ENCODE measurements at regions not wholly inside any gene's neighbourhood (a gene's known extent, or its start where the extent isn't known, plus 50 kb on each side); places are given as distances from the start of the nearest gene placed in this dataset.

- TF ChIP-seq NR2F6 (IDR thresholded peaks at IDR 0.05) (no peak), NR2F6 (CRISPR knock-in tag; IDR thresholded peaks at IDR 0.05) (peak; percentile 45; the same call in 1 of the 2 replicates), ZFP41 (CRISPR knock-in tag; IDR thresholded peaks at IDR 0.05; ENCODE audit: borderline replicate concordance) (no peak), SCMH1 (CRISPR knock-in tag; IDR thresholded peaks at IDR 0.05; ENCODE audit: borderline replicate concordance) (no peak), ZNF614 (CRISPR knock-in tag; IDR thresholded peaks at IDR 0.05; ENCODE audit: borderline replicate concordance) (peak; percentile 83), PCBP2 (optimal IDR thresholded peaks at IDR 0.05; ENCODE audit: low read depth, low read length, poor library complexity, severe bottlenecking) (no peak), ZNF737 (CRISPR knock-in tag; IDR thresholded peaks at IDR 0.05; ENCODE audit: borderline replicate concordance) (no peak), MED1 (CRISPR knock-in tag; IDR thresholded peaks at IDR 0.05) (peak; percentile 49; the same call in 1 of the 2 replicates), ATF7 (IDR thresholded peaks at IDR 0.05) (peak; percentile 76; the same call in 1 of the 2 replicates), ATF7 (CRISPR knock-in tag; IDR thresholded peaks at IDR 0.05) (peak; percentile 92), UBTF (CRISPR knock-in tag; IDR thresholded peaks at IDR 0.05) (peak; percentile 32; the same call in 1 of the 2 replicates), HIC2 (CRISPR knock-in tag; IDR thresholded peaks at IDR 0.05; ENCODE audit: low read depth) (no peak), ZNF609 (CRISPR knock-in tag; IDR thresholded peaks at IDR 0.05; ENCODE audit: borderline replicate concordance) (peak; percentile 61; the same call in 1 of the 2 replicates), PRMT3 (CRISPR knock-in tag; IDR thresholded peaks at IDR 0.05; ENCODE audit: borderline replicate concordance, low read depth) (no peak), FOXA3 (CRISPR knock-in tag; IDR thresholded peaks at IDR 0.05) (peak; percentile 84), ZNF34 (CRISPR knock-in tag; IDR thresholded peaks at IDR 0.05; ENCODE audit: borderline replicate concordance) (0 out of 2 replicates have a peak, but pooled peaks have one; percentile 32), FOXK1 (CRISPR knock-in tag; IDR thresholded peaks at IDR 0.05; ENCODE audit: borderline replicate concordance, low read depth) (0 out of 2 replicates have a peak, but pooled peaks have one; percentile 19), MAX (IDR thresholded peaks at IDR 0.05) (no peak), CREM (IDR thresholded peaks at IDR 0.05) (no peak; the same call in 1 of the 2 replicates), CREM (CRISPR knock-in tag; IDR thresholded peaks at IDR 0.05) (no peak), HES4 (CRISPR knock-in tag; IDR thresholded peaks at IDR 0.05; ENCODE audit: borderline replicate concordance) (no peak), NR2F1 (CRISPR knock-in tag; IDR thresholded peaks at IDR 0.05) (no peak)
These were observed 87.6 kb upstream of the RPS23 start (continued) for GRCh38 chr5:82365744-82366228.

Data from HepG2 (cell line).